GM23248 (cell line): ENCODE measurements at regions not wholly inside any gene's neighbourhood (a gene's known extent, or its start where the extent isn't known, plus 50 kb on each side); places are given as distances from the start of the nearest gene placed in this dataset.

Source experiments
- DNase-seq: peaks from one replicate; pipeline ENCODE4 v3.0.0-alpha.2; 2015
- H2AFZ ChIP-seq: fragments of 200-600 bp; sonication (generic); 2 replicates; pipeline ENCODE4 v1.6.1; 2016; ENCODE audit warnings: antibody characterized with exemption
- H3F3A ChIP-seq: fragments of 200-600 bp; sonication (generic); 2 replicates; pipeline ENCODE4 v1.6.1; 2016; ENCODE audit warnings: mild to moderate bottlenecking, antibody characterized with exemption, mixed run types; ENCODE audit not compliant: insufficient read depth
- H3K27ac ChIP-seq: fragments of 200-600 bp; sonication (generic); 2 replicates; pipeline ENCODE4 v1.5.1; 2016; ENCODE audit warnings: mild to moderate bottlenecking
- H3K27me3 ChIP-seq: fragments of 200-600 bp; sonication (generic); replicated peaks from 2 replicates; pipeline ENCODE4 v1.6.1; 2016; ENCODE audit warnings: mild to moderate bottlenecking; ENCODE audit not compliant: insufficient read depth
- H3K36me3 ChIP-seq: fragments of 200-600 bp; sonication (generic); 2 replicates; pipeline ENCODE4 v1.6.1; 2016; ENCODE audit warnings: low read depth, mild to moderate bottlenecking
- H3K4me1 ChIP-seq: fragments of 200-600 bp; sonication (generic); 2 replicates; pipeline ENCODE4 v1.6.1; 2016; ENCODE audit warnings: mild to moderate bottlenecking; ENCODE audit not compliant: insufficient read depth
- H3K4me2 ChIP-seq: fragments of 200-600 bp; sonication (generic); one replicate; pipeline ENCODE4 v1.6.1; 2016; ENCODE audit warnings: mild to moderate bottlenecking; ENCODE audit not compliant: unreplicated experiment
- H3K4me3 ChIP-seq: fragments of 200-600 bp; sonication (generic); 2 replicates; pipeline ENCODE4 v1.5.1; 2016; ENCODE audit warnings: mild to moderate bottlenecking
- H3K79me2 ChIP-seq: fragments of 200-600 bp; sonication (generic); 2 replicates; pipeline ENCODE4 v1.6.1; 2016; ENCODE audit warnings: mild to moderate bottlenecking; ENCODE audit not compliant: insufficient read depth
- H3K9ac ChIP-seq: fragments of 200-600 bp; sonication (generic); 2 replicates; pipeline ENCODE4 v1.6.1; 2016; ENCODE audit warnings: mild to moderate bottlenecking
- H3K9me2 ChIP-seq: fragments of 200-600 bp; sonication (generic); 2 replicates; pipeline ENCODE4 v1.6.1; 2016; ENCODE audit warnings: mixed run types, mild to moderate bottlenecking, moderate library complexity; ENCODE audit not compliant: insufficient read depth
- H3K9me3 ChIP-seq: fragments of 200-600 bp; sonication (generic); one replicate; pipeline ENCODE4 v1.6.1; 2017; ENCODE audit warnings: low read depth
- H4K20me1 ChIP-seq: fragments of 200-600 bp; sonication (generic); 2 replicates; pipeline ENCODE4 v1.6.0; 2016; ENCODE audit not compliant: insufficient read depth
- EZH2 ChIP-seq: fragments of 200-600 bp; sonication (generic); IDR thresholded peaks from 2 replicates; pipeline ENCODE4 v1.6.1; 2018; ENCODE audit warnings: antibody characterized with exemption, mild to moderate bottlenecking; ENCODE audit not compliant: insufficient read depth, poor library complexity, severe bottlenecking
- EZH2phosphoT487 ChIP-seq: fragments of 200-600 bp; sonication (generic); IDR thresholded peaks from 2 replicates; pipeline ENCODE4 v1.6.1; 2018; ENCODE audit warnings: antibody characterized with exemption, moderate library complexity, mild to moderate bottlenecking, low read depth; ENCODE audit not compliant: insufficient read depth
- WGBS, 2 experiments: methylation state at CpG; one replicate each; pipeline ENCODE4 v1.1.6; 2015 to 2017; ENCODE audit warnings: low lambda C conversion rate in 2 of 2, low coverage in 1 of 2; ENCODE audit errors: missing lambda C conversion rate in 2 of 2; 5-methylcytosine and 5-hydroxymethylcytosine counted together
- in situ Hi-C: fragments of 300-500 bp; cut with MboI; formaldehyde crosslinking; loops from 2 replicates; pipeline ENCODE4 v1.15.0; 2020

- TF ChIP-seq EZH2 (no peak), EZH2phosphoT487 (no peak)
- Histone ChIP-seq H3K27me3 (no peaks in the 10 kb centered on the region), H3F3A (no peaks in the 10 kb centered on the region), H3K36me3 (no peaks in the 10 kb centered on the region), H3K4me1 (no peaks in the 10 kb centered on the region), H3K9ac (no peak overlapping the region), H3K4me3 (no peak overlapping the region), H4K20me1 (no peaks in the 10 kb centered on the region), H2AFZ (no peak overlapping the region), H3K9me2 (no peaks in the 10 kb centered on the region), H3K9me3 (no peaks in the 10 kb centered on the region), H3K79me2 (no peaks in the 10 kb centered on the region), H3K27ac (no peak overlapping the region), H3K4me2 (no peak overlapping the region)
- in situ Hi-C loops, result no loop called here
- 32 to 40% methylated on average over 3 of the region's 3 CpGs for WGBS, 2 experiments
- DNase-seq, result no peak
Measured at GRCh38 chr9:73344060-73344459, 192.4 kb downstream of the ANXA1 start.

- Histone ChIP-seq H4K20me1 (no peaks in the 10 kb centered on the region), H3K9ac (no peak overlapping the region), H3K4me1 (no peaks in the 10 kb centered on the region), H3F3A (no peaks in the 10 kb centered on the region), H3K9me3 (no peaks in the 10 kb centered on the region), H3K36me3 (no peaks in the 10 kb centered on the region), H3K27ac (no peak overlapping the region), H3K4me3 (no peak overlapping the region), H3K4me2 (no peak overlapping the region), H3K79me2 (no peaks in the 10 kb centered on the region), H3K27me3 (no peaks in the 10 kb centered on the region), H3K9me2 (no peaks in the 10 kb centered on the region), H2AFZ (no peak overlapping the region)
- 15 to 22% methylated on average over 4 of the region's 4 CpGs for WGBS, 2 experiments
- in situ Hi-C loops, result no loop called here
- TF ChIP-seq EZH2phosphoT487 (no peak), EZH2 (no peak)
- DNase-seq, result no peak
Measured at GRCh38 chr9:73347123-73347522, 195.5 kb downstream of the ANXA1 start.

GRCh38 chr9:73347720-73348119 lies 196.1 kb downstream of the ANXA1 start:
- no peaks in the 10 kb centered on the region for H4K20me1 ChIP-seq
- H3K79me2 ChIP-seq, result no peaks in the 10 kb centered on the region
- H3K27ac ChIP-seq, result no peak overlapping the region
- H3K9me2 ChIP-seq, result no peaks in the 10 kb centered on the region
- no peak overlapping the region for H3K4me2 ChIP-seq
- no peaks in the 10 kb centered on the region for H3K36me3 ChIP-seq
- 0% methylated on average over 1 of the region's 1 CpG for WGBS, 2 experiments
- no peaks in the 10 kb centered on the region for H3K9me3 ChIP-seq
- H3K4me1 ChIP-seq, result no peaks in the 10 kb centered on the region
- H3K27me3 ChIP-seq, result no peaks in the 10 kb centered on the region
- no peak for DNase-seq
- no peaks in the 10 kb centered on the region for H3F3A ChIP-seq
- no peak overlapping the region for H3K4me3 ChIP-seq
- in situ Hi-C loops, result no loop called here
- TF ChIP-seq EZH2phosphoT487 (no peak), EZH2 (no peak)
- no peak overlapping the region for H3K9ac ChIP-seq
- no peak overlapping the region for H2AFZ ChIP-seq

- Histone ChIP-seq H3K36me3 (no peaks in the 10 kb centered on the region), H3K4me1 (no peaks in the 10 kb centered on the region), H3K27ac (no peak overlapping the region), H3K27me3 (no peaks in the 10 kb centered on the region), H3K9me2 (no peaks in the 10 kb centered on the region), H3K4me2 (no peak overlapping the region), H3K9me3 (no peaks in the 10 kb centered on the region), H2AFZ (no peak overlapping the region), H3K9ac (no peak overlapping the region), H3F3A (no peaks in the 10 kb centered on the region), H3K4me3 (no peak overlapping the region), H4K20me1 (no peaks in the 10 kb centered on the region), H3K79me2 (no peaks in the 10 kb centered on the region)
- peak; percentile 5 for DNase-seq
- no peak for TF ChIP-seq EZH2
- TF ChIP-seq EZH2phosphoT487, result no peak
- in situ Hi-C loops, result no loop called here
Measured at GRCh38 chr9:73348471-73348870, 196.8 kb downstream of the ANXA1 start.

- Histone ChIP-seq H3K27me3 (no peaks in the 10 kb centered on the region), H3K9me3 (no peaks in the 10 kb centered on the region), H3K9me2 (no peaks in the 10 kb centered on the region), H3K27ac (no peak overlapping the region), H3K4me2 (no peak overlapping the region), H3K36me3 (no peaks in the 10 kb centered on the region), H4K20me1 (no peaks in the 10 kb centered on the region), H3K4me1 (no peaks in the 10 kb centered on the region), H3K4me3 (no peak overlapping the region), H3K79me2 (no peaks in the 10 kb centered on the region), H3K9ac (no peak overlapping the region), H3F3A (no peaks in the 10 kb centered on the region), H2AFZ (no peak overlapping the region)
- DNase-seq, result no peak
- no peak for TF ChIP-seq EZH2phosphoT487
- WGBS, 2 experiments, result 3 to 6% methylated on average over 2 of the region's 2 CpGs
- in situ Hi-C loops, result no loop called here
Measured at GRCh38 chr9:73349476-73349875, 197.8 kb downstream of the ANXA1 start.
